Chondrocyte (in vitro differentiated cells): ENCODE measurements at regions not wholly inside any gene's neighbourhood (a gene's known extent, or its start where the extent isn't known, plus 50 kb on each side); places are given as distances from the start of the nearest gene placed in this dataset.

Source experiments
- DNase-seq: peaks from one replicate; pipeline ENCODE4 v3.0.0; 2021; ENCODE audit warnings: mixed read lengths, low spot score
- H3K27ac Mint-ChIP-seq: one replicate; pipeline ENCODE4 v1.8.0; 2021; ENCODE audit warnings: mild to moderate bottlenecking, moderate library complexity, mixed read lengths; ENCODE audit not compliant: unreplicated experiment
- H3K27me3 Mint-ChIP-seq: 2 replicates; pipeline ENCODE4 v1.8.0; 2021; ENCODE audit warnings: low read depth, mixed read lengths
- H3K36me3 Mint-ChIP-seq: 2 replicates; pipeline ENCODE4 v1.8.0; 2021; ENCODE audit warnings: low read depth, mixed read lengths
- H3K4me1 Mint-ChIP-seq: 2 replicates; pipeline ENCODE4 v1.8.0; 2021; ENCODE audit warnings: low read depth, mild to moderate bottlenecking, mixed read lengths
- H3K4me3 Mint-ChIP-seq: one replicate; pipeline ENCODE4 v1.8.0; 2021; ENCODE audit warnings: mild to moderate bottlenecking, moderate library complexity, mixed read lengths; ENCODE audit not compliant: unreplicated experiment
- H3K9me3 Mint-ChIP-seq: 2 replicates; pipeline ENCODE4 v1.8.0; 2021; ENCODE audit warnings: low read depth, mixed read lengths
- CTCF ChIP-seq: fragments of 200-600 bp; sonication (generic); IDR thresholded peaks from 2 replicates; pipeline ENCODE4 v1.5.0; 2021; ENCODE audit warnings: antibody characterized with exemption, mild to moderate bottlenecking, moderate library complexity

- H3K27ac Mint-ChIP-seq, result no peak overlapping the region
- H3K36me3 Mint-ChIP-seq, result no peaks in the 10 kb centered on the region
- TF ChIP-seq CTCF, result no peak
- no peaks in the 10 kb centered on the region for H3K9me3 Mint-ChIP-seq
- H3K4me1 Mint-ChIP-seq, result no peaks in the 10 kb centered on the region
- peaks cover 9% of the 10 kb centered on the region for H3K27me3 Mint-ChIP-seq
- H3K4me3 Mint-ChIP-seq, result no peak overlapping the region
- no peak for DNase-seq
Observed at GRCh38 chr5:2223303-2223702, 340.6 kb upstream of the IRX4 start.

- no peak overlapping the region for H3K27ac Mint-ChIP-seq
- H3K9me3 Mint-ChIP-seq, result no peaks in the 10 kb centered on the region
- no peak overlapping the region for H3K4me3 Mint-ChIP-seq
- peaks cover 4% of the 10 kb centered on the region for H3K27me3 Mint-ChIP-seq
- no peaks in the 10 kb centered on the region for H3K4me1 Mint-ChIP-seq
- no peak for TF ChIP-seq CTCF
- DNase-seq, result no peak
- no peaks in the 10 kb centered on the region for H3K36me3 Mint-ChIP-seq
Observed at GRCh38 chr5:2222246-2222992, 339.7 kb upstream of the IRX4 start.

- Mint-ChIP-seq H3K27me3 (peaks cover 6% of the 10 kb centered on the region), H3K4me3 (no peak overlapping the region), H3K9me3 (no peaks in the 10 kb centered on the region), H3K36me3 (no peaks in the 10 kb centered on the region), H3K27ac (no peak overlapping the region), H3K4me1 (no peaks in the 10 kb centered on the region)
- no peak for DNase-seq
- TF ChIP-seq CTCF, result no peak
Observed at GRCh38 chr5:2221450-2221849, 338.7 kb upstream of the IRX4 start.

GRCh38 chr5:2220741-2221140 lies 338.0 kb upstream of the IRX4 start:
- H3K27me3 Mint-ChIP-seq, result peaks cover 6% of the 10 kb centered on the region
- H3K4me1 Mint-ChIP-seq, result no peaks in the 10 kb centered on the region
- no peak for TF ChIP-seq CTCF
- no peak for DNase-seq
- no peak overlapping the region for H3K4me3 Mint-ChIP-seq
- H3K36me3 Mint-ChIP-seq, result no peaks in the 10 kb centered on the region
- no peaks in the 10 kb centered on the region for H3K9me3 Mint-ChIP-seq
- no peak overlapping the region for H3K27ac Mint-ChIP-seq

GRCh38 chr5:2219149-2219776 lies 336.5 kb upstream of the IRX4 start:
- H3K4me3 Mint-ChIP-seq, result no peak overlapping the region
- DNase-seq, result no peak
- H3K27me3 Mint-ChIP-seq, result peaks cover 12% of the 10 kb centered on the region
- H3K9me3 Mint-ChIP-seq, result no peaks in the 10 kb centered on the region
- H3K27ac Mint-ChIP-seq, result no peak overlapping the region
- H3K4me1 Mint-ChIP-seq, result no peaks in the 10 kb centered on the region
- no peak for TF ChIP-seq CTCF
- no peaks in the 10 kb centered on the region for H3K36me3 Mint-ChIP-seq
